H9 (cell line): ENCODE measurements at regions not wholly inside any gene's neighbourhood (a gene's known extent, or its start where the extent isn't known, plus 50 kb on each side); places are given as distances from the start of the nearest gene placed in this dataset.
"Not testable (repeated sequence)": the region's sequence is repeated elsewhere in the genome, so short reads cannot be mapped to it uniquely, and the experiment has no call there.

Experiments
- DNase-seq: peaks from one replicate; pipeline ENCODE4 v3.0.0-alpha.2; 2017
- H2AFZ ChIP-seq: one replicate; pipeline ENCODE4 v1.6.1; 2013; ENCODE audit warnings: mild to moderate bottlenecking, low read length, control low read depth, moderate library complexity
- H2AK5ac ChIP-seq: 2 replicates; pipeline ENCODE4 v1.6.1; 2013; ENCODE audit warnings: low read length, control low read depth, mixed read lengths; ENCODE audit not compliant: insufficient read length
- H2BK120ac ChIP-seq: one replicate; pipeline ENCODE4 v1.6.1; 2013; ENCODE audit warnings: low read depth, mild to moderate bottlenecking, low read length, control low read depth, inconsistent platforms; ENCODE audit not compliant: poor library complexity, severe bottlenecking
- H2BK12ac ChIP-seq: 2 replicates; pipeline ENCODE4 v1.6.1; 2013; ENCODE audit warnings: low read length, control low read depth, mixed read lengths, low read depth; ENCODE audit not compliant: insufficient read length
- H2BK15ac ChIP-seq: 2 replicates; pipeline ENCODE4 v1.6.1; 2013; ENCODE audit warnings: low read depth, low read length, control low read depth
- H2BK20ac ChIP-seq: one replicate; pipeline ENCODE4 v1.6.1; 2013; ENCODE audit warnings: low read depth, mild to moderate bottlenecking, low read length, control low read depth, inconsistent platforms; ENCODE audit not compliant: poor library complexity, severe bottlenecking
- H2BK5ac ChIP-seq: 2 replicates; pipeline ENCODE4 v1.6.1; 2013; ENCODE audit warnings: low read length, control low read depth, mixed read lengths; ENCODE audit not compliant: insufficient read length
- H3K14ac ChIP-seq: 2 replicates; pipeline ENCODE4 v1.6.1; 2013; ENCODE audit warnings: low read length, control low read depth; ENCODE audit not compliant: insufficient read depth
- H3K18ac ChIP-seq: 2 replicates; pipeline ENCODE4 v1.6.1; 2013; ENCODE audit warnings: low read depth, mild to moderate bottlenecking, mixed read lengths, low read length, control low read depth; ENCODE audit not compliant: insufficient read length
- H3K23ac ChIP-seq: 2 replicates; pipeline ENCODE4 v1.6.1; 2013; ENCODE audit warnings: low read length, control low read depth, mixed read lengths, low read depth; ENCODE audit not compliant: insufficient read length
- H3K23me2 ChIP-seq: 2 replicates; pipeline ENCODE4 v1.6.1; 2013; ENCODE audit warnings: low read depth, mild to moderate bottlenecking, mixed read lengths, low read length, control low read depth; ENCODE audit not compliant: insufficient read length, poor library complexity, severe bottlenecking
- H3K27ac ChIP-seq: 2 replicates; pipeline ENCODE4 v1.5.1; 2013; ENCODE audit warnings: low read length, control low read depth, mixed read lengths, low read depth; ENCODE audit not compliant: insufficient read length
- H3K27me3 ChIP-seq: 2 replicates; pipeline ENCODE4 v1.6.1; 2013; ENCODE audit warnings: low read length, control low read depth, inconsistent platforms; ENCODE audit not compliant: insufficient read depth
- H3K4ac ChIP-seq: 2 replicates; pipeline ENCODE4 v1.6.1; 2013; ENCODE audit warnings: low read depth, mild to moderate bottlenecking, control low read depth, inconsistent platforms, low read length, moderate library complexity
- H3K4me1 ChIP-seq: 2 replicates; pipeline ENCODE4 v1.6.1; 2013; ENCODE audit warnings: low read length, control low read depth, inconsistent platforms; ENCODE audit not compliant: insufficient read depth
- H3K4me2 ChIP-seq: 2 replicates; pipeline ENCODE4 v1.6.1; 2013; ENCODE audit warnings: low read length, control low read depth, mixed read lengths; ENCODE audit not compliant: insufficient read length, insufficient read depth
- H3K56ac ChIP-seq: 2 replicates; pipeline ENCODE4 v1.6.1; 2013; ENCODE audit warnings: low read depth, mild to moderate bottlenecking, mixed read lengths, low read length, control low read depth; ENCODE audit not compliant: insufficient read length
- H3K79me1 ChIP-seq: 2 replicates; pipeline ENCODE4 v1.6.1; 2013; ENCODE audit warnings: low read depth, mild to moderate bottlenecking, moderate library complexity, low read length, control low read depth, inconsistent platforms; ENCODE audit not compliant: insufficient read depth, poor library complexity, severe bottlenecking
- H3K79me2 ChIP-seq: 2 replicates; pipeline ENCODE4 v1.6.1; 2013; ENCODE audit warnings: low read length, control low read depth, inconsistent platforms; ENCODE audit not compliant: insufficient read depth
- H3K9ac ChIP-seq: 2 replicates; pipeline ENCODE4 v1.6.1; 2013; ENCODE audit warnings: low read length, control low read depth, mixed read lengths; ENCODE audit not compliant: insufficient read length; ENCODE audit errors: extremely low read depth
- H3K9me3 ChIP-seq: one replicate; pipeline ENCODE4 v1.6.1; 2013; ENCODE audit warnings: low read depth, low read length, inconsistent platforms; ENCODE audit not compliant: control insufficient read depth
- H3T11ph ChIP-seq: one replicate; pipeline ENCODE4 v1.6.1; 2013; ENCODE audit warnings: mild to moderate bottlenecking, low read length, control low read depth, inconsistent platforms
- H4K20me1 ChIP-seq: one replicate; pipeline ENCODE4 v1.6.1; 2013; ENCODE audit not compliant: control insufficient read depth, insufficient read length, insufficient read depth
- H4K5ac ChIP-seq: 2 replicates; pipeline ENCODE4 v1.6.1; 2013; ENCODE audit warnings: low read depth, mild to moderate bottlenecking, mixed read lengths, low read length, control low read depth; ENCODE audit not compliant: insufficient read length
- H4K8ac ChIP-seq: replicated peaks from 2 replicates; pipeline ENCODE4 v1.6.1; 2013; ENCODE audit warnings: low read length, control low read depth, mixed read lengths, low read depth; ENCODE audit not compliant: insufficient read length
- H4K91ac ChIP-seq: 2 replicates; pipeline ENCODE4 v1.6.1; 2013; ENCODE audit warnings: low read depth, mild to moderate bottlenecking, moderate library complexity, mixed read lengths, low read length, control low read depth; ENCODE audit not compliant: insufficient read length
- H3K27ac Mint-ChIP-seq, 3 experiments: 2 replicates in 2 of 3; 3 replicates in 1 of 3; pipeline ENCODE4 v1.8.0; 2020 to 2021; ENCODE audit warnings: mixed read lengths in 3 of 3, mild to moderate bottlenecking in 1 of 3, moderate library complexity in 1 of 3
- H3K27me3 Mint-ChIP-seq: 2 replicates; pipeline ENCODE4 v1.8.0; 2021; ENCODE audit warnings: low read depth, mild to moderate bottlenecking, moderate library complexity, mixed read lengths
- H3K36me3 Mint-ChIP-seq, 3 experiments: 2 replicates in 2 of 3; 3 replicates in 1 of 3; pipeline ENCODE4 v1.8.0; 2020 to 2021; ENCODE audit warnings: low read depth in 3 of 3, mixed read lengths in 3 of 3; ENCODE audit not compliant: insufficient read depth in 1 of 3
- H3K4me1 Mint-ChIP-seq, 2 experiments: 2 replicates each; pipeline ENCODE4 v1.8.0; 2020; ENCODE audit warnings: mixed read lengths in 2 of 2
- H3K4me3 Mint-ChIP-seq, 2 experiments: 2 replicates in 1 of 2; 3 replicates in 1 of 2; pipeline ENCODE4 v1.8.0; 2020 to 2021; ENCODE audit warnings: mild to moderate bottlenecking in 2 of 2, mixed read lengths in 2 of 2, moderate library complexity in 1 of 2
- H3K9me3 Mint-ChIP-seq, 2 experiments: 2 replicates in 1 of 2; 3 replicates in 1 of 2; pipeline ENCODE4 v1.8.0; 2020; ENCODE audit warnings: mild to moderate bottlenecking in 2 of 2, mixed read lengths in 2 of 2, moderate library complexity in 1 of 2
- WGBS: extraction: QIAGEN DNeasy Blood & Tissue Kit; methylation state at CpG from one replicate; pipeline ENCODE4 v1.1.7; 2013; ENCODE audit warnings: missing lambda C conversion rate, low lambda C conversion rate, mixed read lengths; ENCODE audit not compliant: insufficient read length; ENCODE audit errors: extremely low coverage; 5-methylcytosine and 5-hydroxymethylcytosine counted together
- TF ChIP-seq, protein P1 (sequence below): fragments of 200-600 bp; sonication (generic); conservative IDR thresholded peaks from 3 replicates; pipeline ENCODE4 v1.8.0; 2021; ENCODE audit warnings: antibody characterized with exemption, mild to moderate bottlenecking

DNA sequence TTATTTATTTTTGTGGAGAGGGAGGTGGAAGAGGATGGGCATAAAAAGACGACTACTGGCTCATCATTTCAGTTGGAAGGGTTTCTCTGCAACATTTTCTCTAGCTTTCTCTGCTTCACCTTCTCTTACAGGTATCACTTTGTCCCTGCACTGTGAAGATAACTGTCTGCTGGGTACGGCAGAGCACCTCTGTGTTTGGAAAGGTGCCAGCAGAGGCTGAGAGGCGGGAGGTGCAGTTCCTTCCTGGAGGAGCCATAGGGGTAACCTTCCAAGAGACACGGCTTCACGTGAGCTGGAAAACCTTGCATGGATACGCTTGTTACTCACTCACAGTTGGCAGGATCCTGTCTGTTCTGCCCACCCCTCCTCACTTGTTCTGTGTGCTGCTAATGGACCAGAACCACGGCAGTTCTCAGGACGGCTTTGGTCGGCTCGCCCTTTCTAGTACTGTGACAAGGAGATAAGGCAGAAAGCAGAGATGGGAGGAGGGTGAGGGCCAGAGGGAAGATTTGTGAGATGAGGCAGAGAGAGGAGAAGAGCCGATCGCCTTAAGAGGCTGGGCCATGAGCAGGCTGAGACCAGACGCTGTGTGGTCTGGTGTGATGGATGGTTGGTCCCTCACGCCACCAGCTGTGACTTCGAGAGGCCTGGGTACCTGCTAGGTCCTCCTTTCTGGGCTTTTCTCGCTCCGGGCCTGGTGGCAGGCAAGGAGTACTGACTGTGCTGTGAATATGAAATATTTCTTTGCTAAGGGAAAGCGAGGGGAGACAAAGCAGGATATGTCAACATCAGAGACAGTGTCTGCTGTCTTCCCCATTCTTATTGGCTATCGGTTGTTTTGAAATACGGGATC, 66.8 kb downstream of the MRPL57 start:
- no peak overlapping the region for H2BK120ac ChIP-seq
- Mint-ChIP-seq H3K4me3 (no peak overlapping the region), H3K4me1 (peaks cover 5 to 8% of the 10 kb centered on the region in 2 experiments; a peak in 2 of 4 replicates), H3K36me3 (no peaks in the 10 kb centered on the region), H3K9me3 (peaks cover 4% of the 10 kb centered on the region in 2 experiments), H3K27me3 (no peaks in the 10 kb centered on the region), H3K27ac (peak overlapping the region in 2 of 3 experiments; percentile 26 to 60; a peak in 1 of 7 replicates)
- H3K56ac ChIP-seq: no peak overlapping the region
- no peaks in the 10 kb centered on the region for H3K79me2 ChIP-seq
- no peaks in the 10 kb centered on the region for H3K23me2 ChIP-seq
- H4K8ac ChIP-seq: no peak overlapping the region
- H2BK20ac ChIP-seq: no peak overlapping the region
- no peak overlapping the region for H4K91ac ChIP-seq
- H3T11ph ChIP-seq: no peak overlapping the region
- no peak overlapping the region for H3K4me2 ChIP-seq
- no peak for DNase-seq
- H3K14ac ChIP-seq: no peak overlapping the region
- no CpG with 5 or more reads among the region's 20 CpGs for WGBS
- no peaks in the 10 kb centered on the region for H3K4me1 ChIP-seq
- TF ChIP-seq, protein P1, sequence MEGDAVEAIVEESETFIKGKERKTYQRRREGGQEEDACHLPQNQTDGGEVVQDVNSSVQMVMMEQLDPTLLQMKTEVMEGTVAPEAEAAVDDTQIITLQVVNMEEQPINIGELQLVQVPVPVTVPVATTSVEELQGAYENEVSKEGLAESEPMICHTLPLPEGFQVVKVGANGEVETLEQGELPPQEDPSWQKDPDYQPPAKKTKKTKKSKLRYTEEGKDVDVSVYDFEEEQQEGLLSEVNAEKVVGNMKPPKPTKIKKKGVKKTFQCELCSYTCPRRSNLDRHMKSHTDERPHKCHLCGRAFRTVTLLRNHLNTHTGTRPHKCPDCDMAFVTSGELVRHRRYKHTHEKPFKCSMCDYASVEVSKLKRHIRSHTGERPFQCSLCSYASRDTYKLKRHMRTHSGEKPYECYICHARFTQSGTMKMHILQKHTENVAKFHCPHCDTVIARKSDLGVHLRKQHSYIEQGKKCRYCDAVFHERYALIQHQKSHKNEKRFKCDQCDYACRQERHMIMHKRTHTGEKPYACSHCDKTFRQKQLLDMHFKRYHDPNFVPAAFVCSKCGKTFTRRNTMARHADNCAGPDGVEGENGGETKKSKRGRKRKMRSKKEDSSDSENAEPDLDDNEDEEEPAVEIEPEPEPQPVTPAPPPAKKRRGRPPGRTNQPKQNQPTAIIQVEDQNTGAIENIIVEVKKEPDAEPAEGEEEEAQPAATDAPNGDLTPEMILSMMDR: no peak
- no peak overlapping the region for H2AFZ ChIP-seq
- H2AK5ac ChIP-seq: no peak overlapping the region
- no peaks in the 10 kb centered on the region for H4K20me1 ChIP-seq
- no peak overlapping the region for H4K5ac ChIP-seq
- no peak overlapping the region for H3K27ac ChIP-seq
- H3K9ac ChIP-seq: no peak overlapping the region
- H3K4ac ChIP-seq: no peak overlapping the region
- no peaks in the 10 kb centered on the region for H3K9me3 ChIP-seq
- no peaks in the 10 kb centered on the region for H3K27me3 ChIP-seq
- H2BK12ac ChIP-seq: no peak overlapping the region
- H3K23ac ChIP-seq: no peak overlapping the region
- H2BK15ac ChIP-seq: no peak overlapping the region
- no peak overlapping the region for H3K18ac ChIP-seq
- H3K79me1 ChIP-seq: no peaks in the 10 kb centered on the region
- H2BK5ac ChIP-seq: no peak overlapping the region

DNA sequence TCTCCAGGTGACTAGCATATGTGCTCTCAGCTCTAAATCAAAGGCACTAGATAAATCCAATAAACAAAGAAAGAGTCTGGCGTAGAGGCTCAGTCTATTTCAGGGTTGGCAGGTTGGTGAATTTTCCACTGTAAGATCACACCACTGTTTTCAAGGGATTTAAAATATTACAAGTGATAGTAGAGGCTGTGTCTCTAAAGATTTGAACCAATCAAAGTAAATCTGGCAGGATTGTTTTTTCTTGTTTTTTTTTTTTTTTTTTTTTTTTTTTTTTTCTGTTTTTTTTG, 67.4 kb downstream of the MRPL57 start:
- H3K79me2 ChIP-seq, H3K27me3 Mint-ChIP-seq, H4K20me1 ChIP-seq, H2BK12ac ChIP-seq, H2BK5ac ChIP-seq, H4K5ac ChIP-seq, H3K79me1 ChIP-seq, H3K4ac ChIP-seq, H3K9me3 ChIP-seq, H3K36me3 Mint-ChIP-seq, H3K4me3 Mint-ChIP-seq, H3K4me1 Mint-ChIP-seq, H3K27ac ChIP-seq, H4K91ac ChIP-seq, H4K8ac ChIP-seq, DNase-seq, H3K23ac ChIP-seq, H3K4me1 ChIP-seq, H3K18ac ChIP-seq, H2AK5ac ChIP-seq, H3K14ac ChIP-seq, H2BK20ac ChIP-seq, H3K9me3 Mint-ChIP-seq, H3K23me2 ChIP-seq, H2BK15ac ChIP-seq, H3K56ac ChIP-seq, H3T11ph ChIP-seq, H3K27ac Mint-ChIP-seq, H2AFZ ChIP-seq, H3K9ac ChIP-seq, H3K27me3 ChIP-seq, H2BK120ac ChIP-seq, H3K4me2 ChIP-seq: not testable (repeated sequence)
- WGBS: no CpG with 5 or more reads among the region's 1 CpG
